ENCODE measurements at regions not wholly inside any gene's neighbourhood (a gene's known extent, or its start where the extent isn't known, plus 50 kb on each side); places are given as distances from the start of the nearest gene placed in this dataset.
"Not testable (repeated sequence)": the region's sequence is repeated elsewhere in the genome, so short reads cannot be mapped to it uniquely, and the experiment has no call there.

DNA sequence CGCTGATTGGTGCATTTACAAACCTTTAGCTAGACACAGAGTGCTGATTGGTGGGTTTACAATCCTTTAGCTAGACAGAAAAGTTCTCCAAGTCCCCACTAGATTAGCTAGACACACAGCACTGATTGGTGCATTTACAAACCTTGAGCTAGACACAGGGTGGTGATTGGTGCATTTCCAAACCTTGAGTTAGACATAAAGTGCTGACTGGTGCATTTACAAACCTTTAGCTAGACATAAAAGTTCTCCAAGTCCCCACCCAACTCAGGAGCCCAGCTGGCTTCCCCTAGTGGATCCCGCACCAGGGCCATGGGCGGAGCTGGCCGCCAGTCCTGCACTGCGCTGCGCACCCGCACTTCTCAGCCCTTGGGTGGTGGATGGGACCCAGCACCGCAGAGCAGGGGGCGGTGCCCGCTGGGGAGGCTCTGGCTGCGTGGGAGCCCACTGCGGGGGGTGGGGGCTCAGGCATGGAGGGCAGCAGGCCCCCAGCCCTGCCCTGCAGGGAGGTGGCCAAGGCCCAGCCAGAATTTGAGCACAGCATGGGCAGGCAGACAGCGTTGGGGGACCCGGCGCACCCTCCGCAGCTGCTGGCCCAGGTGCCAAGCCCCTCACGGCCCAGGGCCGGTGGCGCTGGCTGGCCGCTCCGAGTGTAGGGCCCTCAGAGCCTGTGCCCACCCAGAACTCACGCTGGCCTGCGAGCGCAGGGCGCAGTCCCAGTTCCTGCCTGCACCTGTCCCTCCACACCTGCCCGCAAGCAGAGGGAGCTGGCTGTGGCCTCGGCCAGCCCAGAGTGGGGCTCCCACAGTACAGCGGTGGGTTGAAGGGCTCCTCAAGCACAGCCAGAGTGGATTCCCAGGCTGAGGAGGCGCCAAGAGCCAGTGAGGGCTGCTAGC, 608.9 kb upstream of the LCORL start:
- no peak for DNase-seq

- no peak for DNase-seq
Observed at GRCh38 chr4:18627447-18628005, 606.0 kb upstream of the LCORL start.

DNA sequence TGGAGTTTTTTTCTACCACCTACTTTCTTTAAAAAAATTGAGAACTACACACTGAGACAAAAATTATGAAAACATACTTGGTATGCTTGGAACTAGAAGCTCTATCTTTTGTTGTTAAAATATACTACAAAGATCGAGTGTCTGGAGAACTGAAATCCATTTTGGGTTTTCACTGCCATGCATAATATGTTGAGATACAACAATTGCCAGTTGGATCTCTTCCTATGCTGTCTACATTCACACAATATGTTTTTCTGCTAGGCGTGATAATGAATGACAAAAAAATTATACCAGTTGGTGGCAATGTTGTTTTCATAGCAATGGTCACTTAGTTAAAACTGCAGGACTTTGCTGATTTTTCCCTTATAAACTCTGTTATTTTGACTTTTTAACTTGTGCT, 605.4 kb upstream of the LCORL start:
- no peak for DNase-seq

GRCh38 chr4:18626366-18626765, 604.8 kb upstream of the LCORL start:
- no peak for DNase-seq

GRCh38 chr4:18621186-18621585, 599.6 kb upstream of the LCORL start:
- no peak for DNase-seq

DNA sequence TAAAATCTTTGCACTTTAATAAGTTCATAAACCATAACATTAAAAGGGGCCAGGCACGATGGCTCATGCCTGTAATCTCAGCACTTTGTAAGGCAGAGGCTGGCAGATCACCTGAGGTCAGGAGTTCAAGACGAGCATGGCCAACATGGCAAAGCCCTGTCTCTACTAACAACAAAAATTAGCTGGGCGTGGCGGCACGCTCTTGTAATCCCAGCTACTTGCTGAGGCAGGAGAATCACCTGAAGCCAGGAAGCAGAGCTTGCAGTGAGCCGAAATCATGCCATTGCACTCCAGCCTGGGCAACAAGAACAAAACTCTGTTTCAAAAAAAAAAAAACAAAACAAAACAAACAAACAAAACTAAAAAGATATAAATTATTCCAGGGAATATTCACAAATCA, 595.2 kb upstream of the LCORL start:
- no peak for DNase-seq

GRCh38 chr4:18611026-18611425, 589.5 kb upstream of the LCORL start:
- no peak for DNase-seq

DNA sequence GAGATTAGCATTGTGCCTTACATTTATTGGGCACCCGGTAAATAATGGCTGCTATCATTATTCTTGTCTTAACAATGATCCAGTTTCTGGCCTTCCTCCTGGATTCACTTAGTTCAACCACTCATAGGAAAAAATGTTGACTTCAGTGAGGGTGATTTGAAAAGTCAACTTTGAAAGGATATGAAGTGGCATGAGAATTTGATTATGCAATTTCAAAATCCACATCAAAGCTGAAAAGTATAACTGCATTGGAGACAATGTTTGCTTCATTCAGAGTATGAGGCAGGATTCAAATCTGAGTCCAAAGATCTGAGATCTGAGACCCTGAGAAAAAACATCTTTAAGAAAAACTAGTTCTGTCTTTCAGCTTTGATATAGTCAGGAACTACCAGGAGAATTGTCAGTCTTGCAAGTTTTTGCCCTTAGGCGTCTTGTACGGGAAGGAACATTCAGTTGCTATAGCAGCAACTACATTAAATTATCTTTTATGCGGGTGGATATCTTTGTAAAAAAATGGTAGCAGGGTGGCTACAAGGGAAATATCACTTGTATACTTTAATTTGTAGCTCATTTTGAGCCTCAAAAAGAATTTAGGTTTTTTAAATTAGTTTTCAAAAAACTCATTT, 587.5 kb upstream of the LCORL start:
- no peak for DNase-seq

DNA sequence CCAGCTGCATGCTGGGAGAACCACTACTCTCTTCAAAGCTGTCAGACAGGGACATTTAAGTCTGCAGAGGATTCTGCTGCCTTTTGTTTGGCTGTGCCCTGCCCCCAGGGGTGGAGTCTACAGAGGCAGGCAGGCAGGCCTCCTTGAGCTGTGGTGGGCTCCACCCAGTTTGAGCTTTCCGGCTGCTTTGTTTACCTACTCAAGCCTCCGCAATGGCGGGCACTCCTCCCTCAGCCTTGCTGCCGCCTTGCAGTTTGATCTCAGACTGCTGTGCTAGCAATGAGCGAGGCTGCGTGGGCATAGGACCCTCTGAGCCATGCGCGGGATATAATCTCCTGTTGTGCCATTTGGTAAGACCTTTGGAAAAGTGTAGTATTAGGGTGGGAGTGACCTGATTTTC, 581.1 kb upstream of the LCORL start:
- not testable (repeated sequence) for DNase-seq

- DNase-seq: peak in 12 of 14 donors; percentile 0 to 69 (median 40)
Observed at GRCh38 chr4:18593297-18594002, 571.9 kb upstream of the LCORL start.

DNA sequence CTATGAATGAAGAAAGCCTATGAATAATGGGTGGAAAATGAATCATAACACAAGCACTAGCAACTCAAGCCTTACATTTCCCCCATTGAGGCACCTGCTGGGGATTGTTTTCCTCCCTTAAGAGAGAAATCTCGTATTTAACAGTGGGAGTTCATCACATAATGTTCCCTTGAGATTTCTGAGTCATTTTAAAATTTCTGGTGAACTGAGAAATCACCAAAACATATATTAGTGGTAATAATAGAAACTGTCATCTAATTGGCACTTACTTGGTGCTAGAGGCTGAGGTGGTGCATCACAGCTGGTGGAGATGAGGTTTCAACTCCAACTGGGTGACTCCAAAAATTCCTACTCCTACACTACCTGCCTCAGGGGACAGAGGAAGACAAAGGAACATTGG, 561.3 kb upstream of the LCORL start:
- DNase-seq: no peak

- DNase-seq: no peak
Observed at GRCh38 chr4:18578307-18578706, 556.8 kb upstream of the LCORL start.

GRCh38 chr4:18572481-18572880, 550.9 kb upstream of the LCORL start:
- no peak for DNase-seq

- DNase-seq: no peak
Observed at GRCh38 chr4:18571301-18571761, 549.8 kb upstream of the LCORL start.

DNA sequence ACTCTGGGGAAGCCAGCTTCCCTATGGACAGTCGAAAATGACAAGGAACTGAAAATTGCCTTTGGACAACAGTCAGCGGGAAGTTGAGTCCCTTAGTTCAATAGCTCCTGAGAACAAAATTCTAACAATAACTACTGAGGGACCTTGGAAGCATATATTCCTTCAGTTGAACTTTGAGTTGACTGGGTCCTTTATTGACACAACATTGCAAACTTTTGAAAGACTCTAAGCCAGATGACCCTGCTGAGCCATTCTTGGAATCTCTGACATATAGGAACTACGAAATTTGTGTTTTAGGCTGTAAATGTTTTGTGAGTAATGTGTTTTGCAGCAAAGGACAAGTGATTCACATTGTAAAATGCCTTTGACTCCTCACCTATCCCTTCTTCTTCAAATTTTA, 548.8 kb upstream of the LCORL start:
- no peak for DNase-seq

GRCh38 chr4:18568600-18568999, 547.0 kb upstream of the LCORL start:
- DNase-seq: no peak

GRCh38 chr4:18566970-18567799, 545.6 kb upstream of the LCORL start:
- DNase-seq: no peak

GRCh38 chr4:18559492-18559891, 537.9 kb upstream of the LCORL start:
- no peak for DNase-seq

GRCh38 chr4:18556402-18556801, 534.8 kb upstream of the LCORL start:
- DNase-seq: no peak

- DNase-seq: no peak
Observed at GRCh38 chr4:18540349-18540748, 518.8 kb upstream of the LCORL start.

DNA sequence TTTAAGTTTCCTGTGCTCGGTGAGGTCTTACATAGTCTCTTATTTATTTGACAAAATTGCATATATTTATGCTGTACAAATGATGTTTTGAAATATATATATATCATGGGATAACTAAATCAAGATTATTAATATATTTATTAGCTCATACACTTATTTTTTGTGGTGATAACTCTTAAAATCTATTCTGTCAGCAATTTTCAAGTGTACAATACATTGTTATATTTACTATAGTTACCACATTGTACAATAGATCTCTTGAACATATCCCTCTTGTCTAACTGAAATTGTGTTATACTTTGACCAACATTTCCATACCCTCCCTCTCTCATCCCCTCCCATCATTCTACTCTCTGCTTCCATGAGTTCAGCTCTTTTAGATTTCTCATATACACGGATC, 516.6 kb upstream of the LCORL start:
- no peak for DNase-seq

DNA sequence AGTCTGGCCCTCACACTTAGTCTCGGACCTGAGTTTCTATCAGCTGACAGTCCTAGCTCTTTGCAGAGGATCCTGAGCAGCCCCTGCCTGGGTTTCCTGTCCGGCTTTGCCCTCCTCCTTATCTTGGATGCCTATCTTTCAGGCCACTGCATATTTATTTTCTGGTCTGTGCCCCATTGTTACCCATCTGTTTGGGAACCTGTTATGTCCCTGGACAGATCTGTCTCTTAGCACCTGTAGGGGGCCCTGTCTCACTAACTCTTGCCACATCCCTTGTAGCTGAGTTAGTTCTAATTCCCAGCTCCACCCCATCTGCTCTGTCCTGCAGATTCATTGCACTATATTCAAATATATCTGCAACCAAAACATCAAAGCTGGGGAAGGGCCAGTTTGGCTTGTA, 514.9 kb upstream of the LCORL start:
- DNase-seq: no peak

All from C1 segment of cervical spinal cord (tissue), 14 donors.